Thoracic aorta (tissue), 2 donors: ENCODE measurements at regions not wholly inside any gene's neighbourhood (a gene's known extent, or its start where the extent isn't known, plus 50 kb on each side); places are given as distances from the start of the nearest gene placed in this dataset.

Source experiments
- ATAC-seq: fragments of 150-250 bp; one replicate; pipeline ENCODE4 v1.8.0; 2017; ENCODE audit warnings: low read depth; ENCODE audit not compliant: insufficient number of reproducible peaks, low FRiP score
- DNase-seq: peaks from one replicate; pipeline ENCODE4 v3.0.0-alpha.2; 2020; ENCODE audit warnings: low spot score
- H3K27ac ChIP-seq, 2 donors: fragments of 200-600 bp; sonication (generic); 1 replicate in 1 of 2; 2 replicates in 1 of 2; pipeline ENCODE4 v1.5.1; 2016; ENCODE audit warnings: mild to moderate bottlenecking in 2 of 2, moderate library complexity in 2 of 2
- H3K27me3 ChIP-seq: fragments of 200-600 bp; sonication (generic); replicated peaks from 2 replicates; pipeline ENCODE4 v1.6.0; 2016; ENCODE audit warnings: mild to moderate bottlenecking; ENCODE audit not compliant: insufficient read depth
- H3K36me3 ChIP-seq: fragments of 200-600 bp; sonication (generic); one replicate; pipeline ENCODE4 v1.5.1; 2016
- H3K4me1 ChIP-seq, 2 donors: fragments of 200-600 bp; sonication (generic); 1 replicate in 1 of 2; 2 replicates in 1 of 2; pipeline versions ENCODE4 v1.5.1 to v1.6.0; 2016; ENCODE audit warnings: low read depth in 2 of 2, mild to moderate bottlenecking in 1 of 2; ENCODE audit not compliant: control insufficient read depth in 1 of 2
- H3K4me3 ChIP-seq: fragments of 200-600 bp; sonication (generic); 2 replicates; pipeline ENCODE4 v1.5.1; 2016; ENCODE audit warnings: mild to moderate bottlenecking
- H3K9me3 ChIP-seq: fragments of 200-600 bp; sonication (generic); 2 replicates; pipeline ENCODE4 v1.5.1; 2016
- TF ChIP-seq, protein P1 (sequence below): fragments of 200-600 bp; sonication (generic); IDR thresholded peaks from one replicate; pipeline ENCODE4 v1.5.1; 2019; ENCODE audit warnings: antibody characterized with exemption

- no peaks in the 10 kb centered on the region for H3K36me3 ChIP-seq
- no peaks in the 10 kb centered on the region for H3K4me1 ChIP-seq
- DNase-seq (no peak), ATAC-seq (no peak)
- no peaks in the 10 kb centered on the region for H3K27me3 ChIP-seq
- TF ChIP-seq, protein P1, sequence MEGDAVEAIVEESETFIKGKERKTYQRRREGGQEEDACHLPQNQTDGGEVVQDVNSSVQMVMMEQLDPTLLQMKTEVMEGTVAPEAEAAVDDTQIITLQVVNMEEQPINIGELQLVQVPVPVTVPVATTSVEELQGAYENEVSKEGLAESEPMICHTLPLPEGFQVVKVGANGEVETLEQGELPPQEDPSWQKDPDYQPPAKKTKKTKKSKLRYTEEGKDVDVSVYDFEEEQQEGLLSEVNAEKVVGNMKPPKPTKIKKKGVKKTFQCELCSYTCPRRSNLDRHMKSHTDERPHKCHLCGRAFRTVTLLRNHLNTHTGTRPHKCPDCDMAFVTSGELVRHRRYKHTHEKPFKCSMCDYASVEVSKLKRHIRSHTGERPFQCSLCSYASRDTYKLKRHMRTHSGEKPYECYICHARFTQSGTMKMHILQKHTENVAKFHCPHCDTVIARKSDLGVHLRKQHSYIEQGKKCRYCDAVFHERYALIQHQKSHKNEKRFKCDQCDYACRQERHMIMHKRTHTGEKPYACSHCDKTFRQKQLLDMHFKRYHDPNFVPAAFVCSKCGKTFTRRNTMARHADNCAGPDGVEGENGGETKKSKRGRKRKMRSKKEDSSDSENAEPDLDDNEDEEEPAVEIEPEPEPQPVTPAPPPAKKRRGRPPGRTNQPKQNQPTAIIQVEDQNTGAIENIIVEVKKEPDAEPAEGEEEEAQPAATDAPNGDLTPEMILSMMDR = no peak
- H3K27ac ChIP-seq = no peak overlapping the region
- H3K9me3 ChIP-seq = no peaks in the 10 kb centered on the region
- H3K4me3 ChIP-seq = no peak overlapping the region
These were observed 82.5 kb upstream of the TNFRSF21 start for GRCh38 chr6:47392251-47392650.

DNA sequence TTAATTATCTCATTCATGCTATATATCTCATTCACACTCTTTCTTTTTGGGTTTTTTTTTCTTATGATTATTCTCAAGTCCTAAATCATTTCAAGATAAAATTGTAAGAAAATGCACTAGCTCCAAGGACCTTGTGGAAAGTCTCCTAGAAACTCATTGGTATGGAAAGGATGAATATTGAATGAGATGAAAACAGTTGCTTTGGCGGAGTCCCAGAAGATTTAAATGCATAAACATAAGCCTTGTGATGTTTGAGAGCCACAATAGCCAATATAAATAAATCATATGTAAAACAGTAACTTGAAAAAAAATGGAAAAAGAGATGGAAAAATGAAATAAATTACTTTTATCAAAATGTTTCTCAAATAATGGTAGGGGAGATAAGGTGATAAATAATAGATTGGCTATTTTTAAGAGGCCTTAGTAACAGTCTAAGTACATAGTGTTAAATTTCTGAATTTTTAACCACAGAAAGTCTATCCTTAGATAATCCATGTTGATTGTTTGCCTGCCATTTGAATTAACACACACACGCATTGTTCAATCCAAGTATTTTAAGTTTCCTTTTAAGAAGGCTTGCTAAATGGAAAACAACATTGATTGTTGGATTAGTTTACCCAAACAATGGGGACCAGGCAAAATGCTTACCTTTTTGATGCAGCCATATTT lies 81.1 kb upstream of the CD2AP start:
- no peak for DNase-seq
- Histone ChIP-seq H3K27me3 (no peaks in the 10 kb centered on the region), H3K36me3 (no peaks in the 10 kb centered on the region)

GRCh38 chr6:47400581-47400980 lies 77.0 kb upstream of the CD2AP start:
- no peaks in the 10 kb centered on the region for H3K27me3 ChIP-seq
- DNase-seq (no peak), ATAC-seq (no peak)
- H3K9me3 ChIP-seq = no peaks in the 10 kb centered on the region
- H3K27ac ChIP-seq = no peak overlapping the region
- TF ChIP-seq, protein P1 = no peak
- no peaks in the 10 kb centered on the region for H3K4me1 ChIP-seq
- H3K4me3 ChIP-seq = no peak overlapping the region
- no peaks in the 10 kb centered on the region for H3K36me3 ChIP-seq

More for the DNA sequence above, 81.1 kb upstream of the CD2AP start:
- Histone ChIP-seq H3K4me1 (no peaks in the 10 kb centered on the region), H3K4me3 (no peak overlapping the region), H3K27ac (no peak overlapping the region), H3K9me3 (no peaks in the 10 kb centered on the region)
- TF ChIP-seq, protein P1 = no peak
- ATAC-seq = no peak

DNA sequence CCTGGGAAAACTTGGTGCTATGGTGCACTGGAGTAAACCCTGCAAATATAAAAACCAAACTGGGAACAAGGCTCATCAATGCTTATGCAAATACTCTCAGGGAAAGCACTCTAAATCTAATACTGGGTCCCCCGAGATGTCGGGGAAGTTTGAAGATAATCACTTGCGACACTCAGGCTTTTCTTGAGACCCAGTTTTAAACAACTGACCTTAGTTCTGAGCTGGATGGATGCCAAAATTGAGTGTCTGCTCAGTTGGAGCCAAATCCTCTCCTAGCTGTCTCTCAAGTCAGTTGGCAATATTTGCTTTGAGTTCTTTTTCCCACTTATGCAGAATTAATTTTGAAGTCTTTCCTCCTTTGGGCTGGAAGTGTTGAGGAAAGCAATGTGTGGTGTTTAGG lies 75.5 kb upstream of the CD2AP start:
- H3K9me3 ChIP-seq = no peaks in the 10 kb centered on the region
- H3K27ac ChIP-seq = no peak overlapping the region
- H3K4me3 ChIP-seq = no peak overlapping the region
- H3K27me3 ChIP-seq = no peaks in the 10 kb centered on the region
- H3K4me1 ChIP-seq = no peaks in the 10 kb centered on the region
- DNase-seq (no peak), ATAC-seq (no peak)
- TF ChIP-seq, protein P1 = no peak
- no peaks in the 10 kb centered on the region for H3K36me3 ChIP-seq

GRCh38 chr6:47403056-47403455 lies 74.5 kb upstream of the CD2AP start:
- no peaks in the 10 kb centered on the region for H3K9me3 ChIP-seq
- TF ChIP-seq, protein P1 = no peak

More at GRCh38 chr6:47403056-47403455, 74.5 kb upstream of the CD2AP start:
- no peak overlapping the region for H3K4me3 ChIP-seq
- no peaks in the 10 kb centered on the region for H3K27me3 ChIP-seq
- no peaks in the 10 kb centered on the region for H3K36me3 ChIP-seq
- ATAC-seq (no peak), DNase-seq (no peak)
- no peak overlapping the region for H3K27ac ChIP-seq
- no peaks in the 10 kb centered on the region for H3K4me1 ChIP-seq
